ENCODE measurements at regions not wholly inside any gene's neighbourhood (a gene's known extent, or its start where the extent isn't known, plus 50 kb on each side); places are given as distances from the start of the nearest gene placed in this dataset.
A peak's percentile ranks its signal among the peaks of the same experiment; 100 is the strongest.

DNA sequence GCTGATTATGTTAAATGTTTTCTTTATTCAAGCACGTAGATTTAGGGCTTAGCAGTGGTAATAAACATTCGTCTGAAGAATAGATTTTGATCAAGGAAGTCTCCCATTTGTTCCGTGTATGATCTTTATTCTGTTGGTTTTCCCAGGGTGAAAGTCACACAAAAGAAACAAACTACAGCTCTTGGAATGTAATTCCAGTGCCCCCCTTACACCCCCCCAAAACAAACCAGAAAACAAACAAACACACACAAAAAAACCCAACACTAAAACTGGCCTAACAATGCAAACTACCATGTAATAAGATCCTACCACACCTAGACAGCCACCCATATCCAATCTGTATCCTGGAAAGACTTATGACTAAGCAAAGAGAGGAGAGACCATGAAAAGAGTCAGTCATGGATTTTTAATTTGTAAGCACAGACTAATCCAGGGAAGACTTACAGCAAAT is 196.2 kb upstream of the ELL2 start:
- no peak for DNase-seq

DNA sequence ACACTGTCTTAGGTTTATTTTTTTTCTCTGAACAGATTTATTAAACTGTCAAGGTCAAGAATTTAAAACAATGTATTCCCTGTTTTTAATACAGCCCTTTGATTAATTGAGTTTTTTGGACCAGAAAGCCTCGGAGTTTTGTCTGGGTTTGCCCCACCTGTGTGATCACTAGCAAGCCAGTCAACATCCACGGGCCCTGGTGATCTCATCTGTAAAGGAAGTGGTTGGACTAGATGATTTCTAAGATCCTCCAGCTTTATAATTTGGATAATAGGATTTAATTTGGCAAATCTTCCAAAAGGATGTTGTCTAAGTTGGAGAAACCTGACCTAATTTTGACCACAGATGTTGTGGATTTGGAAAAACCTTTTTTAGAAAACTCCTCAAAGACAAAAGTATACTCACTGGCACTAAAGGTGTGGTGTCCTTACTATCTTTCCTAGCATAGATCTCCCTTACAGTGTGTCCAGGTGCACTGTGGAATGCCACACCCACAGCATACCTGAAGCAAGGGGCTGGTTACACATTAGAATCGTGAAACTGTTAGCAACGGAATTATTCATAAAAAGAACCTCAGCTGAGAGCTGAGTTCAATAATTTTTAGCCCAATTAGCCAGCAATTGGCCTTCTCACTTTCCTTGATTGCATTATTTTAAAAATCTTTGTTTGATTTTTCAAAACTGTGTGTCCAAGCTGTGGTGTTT is 195.6 kb upstream of the ELL2 start:
- no peak for DNase-seq

DNA sequence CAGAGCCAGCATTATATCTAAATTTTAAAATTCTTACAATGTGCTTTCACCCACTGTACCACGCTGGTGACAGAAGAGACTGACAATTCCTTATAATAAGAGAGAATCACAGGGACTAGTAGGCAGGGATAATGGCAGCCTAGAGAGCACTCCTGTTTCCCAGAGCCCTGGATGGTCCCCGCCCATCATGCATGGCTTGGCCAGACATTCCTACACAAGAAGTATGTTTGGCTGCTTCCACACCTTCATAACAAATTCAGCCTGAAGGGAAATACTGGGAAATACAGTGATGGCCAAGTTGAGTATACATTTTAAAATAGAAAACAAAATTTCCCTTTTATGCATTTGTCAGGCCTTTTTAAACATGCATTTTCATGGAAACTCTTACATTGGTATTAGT is 193.5 kb upstream of the ELL2 start:
- DNase-seq, result no peak

DNA sequence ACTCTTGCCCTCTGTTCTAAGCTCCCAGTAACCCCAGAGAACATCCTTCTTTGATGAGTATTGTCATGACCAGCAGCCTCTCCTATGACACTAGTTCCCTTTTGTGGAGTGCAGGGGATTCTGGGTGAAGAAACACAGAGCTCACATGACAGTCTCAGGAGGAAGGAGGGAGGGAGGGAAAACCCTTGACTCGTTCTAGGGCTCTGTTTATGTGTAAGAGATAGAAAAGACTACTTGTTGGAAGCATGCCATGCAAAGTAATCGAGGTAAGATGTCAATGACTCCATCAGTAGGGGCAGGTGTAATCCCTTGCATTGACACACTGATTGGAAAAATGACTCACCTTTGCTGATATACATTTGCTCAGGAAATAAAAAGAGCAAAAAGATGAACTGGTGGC is 190.2 kb upstream of the ELL2 start:
- peak; percentile 78 for DNase-seq

DNA sequence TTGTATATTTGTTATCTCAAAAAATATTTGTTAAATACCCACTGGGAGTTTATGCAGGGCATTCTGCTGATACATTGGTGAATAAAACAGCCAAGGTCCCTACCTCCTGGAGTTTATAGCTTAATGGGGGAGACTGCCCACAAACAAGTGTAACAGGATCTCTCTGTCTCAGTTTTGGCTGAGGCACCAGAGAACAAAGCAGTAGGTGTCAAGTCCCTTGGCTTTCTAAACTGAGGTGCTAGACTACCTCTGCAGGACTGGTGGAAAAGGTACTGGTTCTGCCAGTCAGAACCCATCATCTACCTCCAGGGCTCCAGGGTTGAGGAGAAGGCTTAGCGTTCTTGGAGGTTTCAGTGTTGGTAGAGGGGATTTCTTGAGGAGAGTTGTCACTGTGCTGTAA is 188.4 kb upstream of the ELL2 start:
- DNase-seq, result no peak

DNA sequence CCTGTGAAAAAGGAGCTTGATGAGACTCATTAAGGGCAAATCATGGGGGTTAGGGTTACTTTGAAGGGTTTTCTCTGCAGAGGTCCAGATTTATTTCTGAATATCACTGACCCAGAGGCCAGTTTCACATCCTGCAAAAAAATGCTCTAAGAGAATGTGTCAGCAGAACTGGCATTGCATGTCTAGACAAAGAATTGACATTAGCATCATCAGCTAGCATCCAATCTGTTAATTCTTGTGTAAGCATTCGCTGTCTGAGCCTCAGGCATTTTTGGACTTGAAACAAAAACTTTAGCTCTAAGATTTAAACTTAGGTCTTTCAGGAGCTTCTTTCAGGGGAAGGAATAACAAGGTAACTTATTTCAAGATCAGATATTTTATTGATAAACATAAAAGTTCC is 187.9 kb upstream of the ELL2 start:
- DNase-seq, result peak; percentile 75

DNA sequence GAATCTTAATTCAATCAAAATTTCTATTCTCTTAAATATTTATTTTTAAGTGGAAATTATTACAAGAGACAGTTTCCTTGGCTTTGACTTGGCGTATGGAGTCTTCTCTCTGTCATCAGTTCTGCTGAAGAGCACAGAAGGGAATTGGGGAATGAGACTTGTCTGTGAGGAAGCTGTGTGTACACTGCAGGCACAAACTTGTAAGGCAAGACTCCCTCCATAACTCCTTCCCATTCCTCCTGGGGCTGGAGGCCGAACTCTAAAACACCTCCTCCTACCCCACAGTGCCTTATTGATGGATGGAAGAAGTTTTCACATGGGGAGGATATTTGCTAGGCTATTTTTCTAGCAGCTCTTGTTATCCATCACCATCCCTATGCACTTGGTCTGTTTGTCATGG is 187.4 kb upstream of the ELL2 start:
- no peak for DNase-seq

DNA sequence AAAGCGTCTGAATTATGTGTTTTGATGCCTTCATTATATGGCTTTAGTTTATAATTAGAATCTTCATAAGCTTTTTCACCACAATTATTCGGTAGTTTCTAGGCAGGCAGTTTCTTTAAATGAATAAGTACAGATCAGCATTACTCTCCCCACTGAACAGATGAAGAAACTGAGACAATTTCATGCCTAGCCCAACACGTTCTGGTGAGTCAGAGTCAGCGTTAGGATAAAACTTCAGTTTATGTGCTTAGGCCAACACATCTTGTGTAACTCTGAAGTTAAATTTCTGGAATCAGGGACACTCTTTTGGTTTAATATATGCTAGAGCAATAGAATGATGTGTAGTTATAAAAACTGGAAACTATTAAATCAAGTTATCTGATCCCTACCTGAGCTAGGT is 186.7 kb upstream of the ELL2 start:
- DNase-seq, result peak; percentile 34

DNA sequence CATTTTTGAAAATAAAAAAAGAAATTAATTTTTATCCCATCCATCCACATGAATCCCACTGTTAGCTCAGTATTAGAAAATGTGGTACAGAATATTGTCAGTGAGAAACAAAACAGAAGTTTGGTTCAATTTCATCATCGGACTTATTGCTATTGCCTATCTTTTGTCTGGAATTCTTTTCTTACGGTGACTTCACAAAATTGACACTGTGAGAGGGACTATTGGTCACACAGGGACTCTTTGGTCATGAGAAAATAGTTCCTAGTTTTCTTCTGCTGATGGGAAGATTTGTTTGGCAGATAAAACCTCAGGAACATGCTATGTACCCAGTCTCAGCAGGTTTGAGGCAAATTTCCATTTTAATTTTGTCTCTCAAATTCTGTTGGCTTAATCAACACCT is 186.2 kb upstream of the ELL2 start:
- DNase-seq, result peak; percentile 19

DNA sequence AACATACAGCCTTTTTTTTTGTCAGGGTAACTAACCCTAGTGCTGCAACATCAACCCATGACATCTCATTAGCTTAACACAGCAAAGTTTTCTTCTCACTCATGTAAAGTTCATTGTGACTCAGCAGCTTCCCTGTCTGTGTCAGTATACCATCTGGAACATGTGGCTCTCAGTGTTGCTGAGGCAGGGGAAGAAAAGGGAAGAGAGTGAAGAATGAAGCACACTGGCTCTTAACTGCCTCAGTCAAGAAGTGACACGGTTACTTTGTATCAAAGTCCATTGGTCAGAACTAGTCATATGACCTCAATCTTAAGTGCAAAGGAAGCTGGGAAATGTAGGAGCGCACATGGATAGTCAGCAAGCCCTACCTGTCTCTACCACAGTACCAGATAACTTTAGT is 185.0 kb upstream of the ELL2 start:
- peak; percentile 88 for DNase-seq

DNA sequence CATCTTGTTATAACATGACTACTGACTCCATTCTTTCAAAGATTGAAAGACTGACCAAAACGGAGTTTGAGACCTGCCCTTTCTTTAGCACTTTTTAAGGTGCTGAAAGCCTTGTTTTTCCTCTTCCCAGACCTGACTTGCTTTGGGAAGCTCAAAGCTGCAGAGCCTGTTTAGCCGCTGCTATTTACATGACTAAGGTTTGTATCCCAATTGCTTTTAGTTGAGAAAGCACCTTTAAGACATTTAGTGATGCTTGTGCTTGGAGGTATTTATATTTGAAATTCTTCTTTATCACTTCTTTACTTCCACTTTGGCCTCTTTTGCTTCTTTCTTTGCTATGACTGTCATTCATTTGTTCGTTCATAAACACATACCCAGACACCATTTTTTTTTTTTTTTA is 182.6 kb upstream of the ELL2 start:
- no peak for DNase-seq

DNA sequence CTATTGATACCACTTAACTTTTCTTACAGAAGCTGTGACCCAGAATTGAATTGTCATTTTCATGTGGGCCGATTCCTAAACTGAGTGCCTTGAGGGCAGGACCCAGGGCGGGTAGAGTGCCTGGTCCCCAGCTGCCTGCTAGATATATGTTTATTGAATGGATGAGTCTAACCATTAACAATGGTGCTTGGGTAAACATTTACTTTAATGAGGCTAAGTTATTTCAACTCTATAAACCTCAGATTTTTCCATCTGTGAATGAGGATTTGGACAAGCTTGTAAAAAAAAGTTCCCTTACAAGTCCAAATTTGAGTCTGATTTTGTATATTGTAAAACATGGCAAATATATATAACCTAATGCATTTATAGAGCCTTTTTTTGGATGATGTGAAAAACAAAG is 181.8 kb upstream of the ELL2 start:
- no peak for DNase-seq

DNA sequence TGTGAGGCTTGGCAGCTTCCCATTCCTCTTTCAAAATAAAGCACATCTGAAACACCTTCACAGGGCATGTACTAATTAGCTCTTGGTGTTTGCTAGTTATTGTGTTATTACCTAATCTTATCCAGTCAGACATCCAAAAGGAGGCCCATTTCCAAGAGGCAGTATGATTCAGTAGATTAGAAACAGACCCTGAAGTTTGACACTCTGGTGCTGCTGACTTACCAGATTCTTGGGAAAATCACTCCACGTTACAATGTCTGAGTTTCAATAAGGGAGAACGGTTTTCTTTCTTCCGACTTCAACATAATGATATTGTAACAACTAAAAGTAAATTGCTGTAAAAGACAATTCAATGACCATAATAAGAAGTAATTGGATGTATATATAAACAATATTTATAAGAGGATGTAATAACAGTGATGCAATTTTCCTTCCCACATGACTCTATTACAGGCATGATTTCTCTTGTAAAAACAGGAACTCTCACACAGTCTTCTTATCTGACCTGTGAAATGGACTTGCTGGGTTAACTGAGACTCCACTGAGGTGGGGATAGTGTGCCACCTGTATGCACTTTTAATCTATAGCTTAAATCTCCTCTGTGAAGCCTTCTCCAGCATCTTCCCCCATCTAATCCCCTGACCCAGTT is 181.3 kb upstream of the ELL2 start:
- DNase-seq, result peak; percentile 38

DNA sequence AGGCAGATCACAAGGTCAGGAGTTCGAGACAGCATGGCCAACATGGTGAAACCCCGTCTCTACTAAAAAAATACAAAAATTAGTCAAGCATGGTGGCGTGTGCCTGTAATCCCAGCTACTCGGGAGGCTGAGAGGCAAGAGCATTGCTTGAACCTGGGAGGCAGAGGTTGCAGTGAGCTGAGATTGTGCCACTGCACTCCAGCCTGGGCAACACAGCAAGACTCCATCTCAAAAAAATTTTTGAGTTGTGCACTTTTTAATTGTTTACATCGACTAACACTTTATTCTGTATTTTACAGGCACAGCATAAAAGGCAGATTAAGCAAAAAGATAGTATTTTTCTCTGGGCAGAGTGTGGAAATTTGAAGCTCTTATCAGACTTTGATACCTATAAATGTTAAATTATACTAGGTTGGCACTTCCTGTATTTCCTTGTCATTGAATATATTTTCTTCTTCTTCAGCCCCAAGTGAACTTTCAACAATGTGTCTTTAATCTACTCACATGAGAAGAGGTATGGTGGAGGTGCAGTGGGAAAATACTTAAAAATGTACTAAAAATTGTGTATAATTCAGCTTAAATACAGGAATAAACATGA is 180.6 kb upstream of the ELL2 start:
- DNase-seq, result no peak

DNA sequence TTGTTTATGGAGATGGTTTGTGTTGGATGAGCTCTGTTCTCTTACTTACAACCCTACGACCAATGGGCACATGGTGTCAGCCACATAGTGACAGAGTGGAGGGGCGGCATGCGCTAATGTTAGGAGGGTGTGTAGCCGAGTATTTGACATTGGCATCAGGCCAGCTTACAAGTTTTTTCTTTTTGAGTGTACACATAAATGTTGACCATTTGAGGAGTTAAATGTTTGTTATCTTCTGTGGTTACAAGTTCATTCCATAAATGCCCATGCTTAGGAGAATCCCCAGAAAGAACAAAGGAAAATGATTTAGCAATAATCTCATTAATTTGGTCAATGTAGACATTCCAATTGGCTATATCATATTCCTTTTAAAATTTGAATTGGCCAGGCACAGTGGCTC is 180.1 kb upstream of the ELL2 start:
- no peak for DNase-seq

DNA sequence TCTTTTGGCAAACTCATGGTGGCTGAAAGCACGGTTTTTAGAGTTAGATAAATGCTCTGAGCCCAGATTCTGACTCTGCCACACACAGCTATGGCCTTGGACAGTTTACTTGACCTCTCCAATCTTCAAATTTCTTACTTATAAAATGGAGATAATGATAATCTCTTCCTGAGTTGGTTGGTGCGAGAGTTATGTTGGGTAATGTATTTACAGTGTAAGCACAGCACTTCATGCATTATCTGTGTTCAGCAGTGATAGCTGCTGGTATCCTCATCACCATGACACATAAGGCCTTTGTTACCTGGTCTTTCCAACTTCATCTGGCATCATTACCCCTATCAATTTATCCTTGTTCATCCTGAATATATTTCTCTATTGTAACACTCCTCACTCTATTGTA is 178.8 kb upstream of the ELL2 start:
- DNase-seq, result no peak

DNA sequence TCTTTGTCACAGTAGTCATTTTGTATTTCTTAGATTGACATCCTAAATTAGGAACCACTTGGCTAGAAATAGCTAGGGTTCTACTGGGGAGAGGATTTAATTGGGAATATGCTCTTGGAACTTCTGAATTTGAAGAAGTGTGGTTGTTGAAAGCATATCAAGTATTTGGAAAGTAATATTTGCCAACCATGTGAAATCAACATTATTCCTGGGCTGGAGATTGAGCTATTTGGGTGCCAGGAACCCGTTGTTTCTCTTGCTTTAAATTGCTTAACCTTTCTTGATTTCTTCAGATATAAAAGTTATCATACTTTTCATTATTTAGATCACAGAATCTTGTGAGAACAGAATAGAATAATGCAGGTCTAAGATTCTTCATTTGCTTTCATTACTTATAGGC is 178.4 kb upstream of the ELL2 start:
- DNase-seq, result no peak

DNA sequence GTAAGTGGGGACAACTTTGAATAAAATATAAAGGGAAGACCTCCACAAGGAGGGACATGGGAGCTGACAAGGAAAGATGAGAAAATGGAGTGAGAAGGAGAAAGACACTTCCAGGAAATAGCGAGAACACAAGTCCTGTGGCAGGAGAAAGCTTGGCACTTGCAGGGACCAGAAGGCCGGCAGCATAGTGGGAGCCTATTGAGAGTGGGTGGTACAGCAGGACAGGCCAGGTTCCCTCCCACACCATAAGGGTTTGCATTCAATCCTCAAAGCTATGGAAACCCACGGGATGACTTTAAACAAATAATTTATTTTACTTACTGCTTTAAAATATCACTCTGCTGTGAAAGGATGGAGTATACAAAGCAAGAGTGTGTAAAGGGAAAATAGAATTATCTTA is 173.2 kb upstream of the ELL2 start:
- no peak for DNase-seq

DNA sequence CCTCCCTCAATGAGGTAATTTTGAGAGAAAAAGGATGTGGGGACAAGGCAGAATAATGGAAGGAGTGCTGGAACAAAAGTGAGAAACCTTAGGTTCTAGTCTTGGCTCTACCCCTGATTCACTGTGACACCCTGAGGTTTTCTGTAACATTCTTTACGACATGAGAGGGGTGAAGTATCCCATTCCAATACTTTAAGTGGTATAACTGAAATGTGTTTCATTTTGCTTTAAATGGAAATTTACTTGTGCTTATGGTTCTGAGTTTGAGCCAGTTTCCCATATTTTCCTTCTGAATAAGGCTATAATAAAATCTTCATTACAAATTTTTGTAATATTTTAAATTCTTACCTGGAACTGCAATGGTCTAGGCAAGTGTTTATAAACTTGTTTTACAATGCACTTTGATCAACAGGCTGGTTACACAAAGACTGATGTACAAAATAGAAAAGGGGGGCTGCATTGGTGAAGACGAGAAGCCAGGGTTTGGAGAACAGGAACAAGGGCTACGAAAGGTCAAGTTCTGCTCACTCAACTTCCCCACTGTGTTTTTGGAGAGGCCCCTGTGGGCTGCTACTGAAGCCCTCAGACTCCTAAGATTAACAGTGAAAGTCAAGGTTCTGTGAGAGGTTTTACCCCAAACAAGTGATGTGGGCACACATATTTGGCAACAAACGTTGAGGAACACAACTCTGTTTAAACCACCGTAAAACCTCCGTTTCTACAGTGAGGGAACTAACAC is 171.9 kb upstream of the ELL2 start:
- DNase-seq, result no peak

DNA sequence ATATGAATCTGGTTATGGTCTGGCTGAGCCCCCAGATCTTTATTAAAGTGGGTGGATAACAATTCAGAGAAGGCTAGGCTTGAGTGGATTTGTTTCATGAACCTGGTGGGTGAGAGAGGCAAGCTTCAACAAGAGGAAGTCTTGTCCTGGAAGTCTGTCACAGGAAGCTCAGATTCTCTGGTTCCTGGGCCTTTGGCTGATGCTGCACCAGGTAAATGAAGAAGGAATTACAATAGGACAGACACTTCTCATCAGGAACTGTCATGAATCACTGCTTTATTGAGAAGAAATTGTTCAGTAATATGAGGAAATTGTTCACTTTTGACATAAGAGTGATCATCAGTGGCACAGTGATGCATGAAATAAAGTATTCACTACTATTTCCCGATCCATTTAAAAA is 167.6 kb upstream of the ELL2 start:
- no peak for DNase-seq

DNA sequence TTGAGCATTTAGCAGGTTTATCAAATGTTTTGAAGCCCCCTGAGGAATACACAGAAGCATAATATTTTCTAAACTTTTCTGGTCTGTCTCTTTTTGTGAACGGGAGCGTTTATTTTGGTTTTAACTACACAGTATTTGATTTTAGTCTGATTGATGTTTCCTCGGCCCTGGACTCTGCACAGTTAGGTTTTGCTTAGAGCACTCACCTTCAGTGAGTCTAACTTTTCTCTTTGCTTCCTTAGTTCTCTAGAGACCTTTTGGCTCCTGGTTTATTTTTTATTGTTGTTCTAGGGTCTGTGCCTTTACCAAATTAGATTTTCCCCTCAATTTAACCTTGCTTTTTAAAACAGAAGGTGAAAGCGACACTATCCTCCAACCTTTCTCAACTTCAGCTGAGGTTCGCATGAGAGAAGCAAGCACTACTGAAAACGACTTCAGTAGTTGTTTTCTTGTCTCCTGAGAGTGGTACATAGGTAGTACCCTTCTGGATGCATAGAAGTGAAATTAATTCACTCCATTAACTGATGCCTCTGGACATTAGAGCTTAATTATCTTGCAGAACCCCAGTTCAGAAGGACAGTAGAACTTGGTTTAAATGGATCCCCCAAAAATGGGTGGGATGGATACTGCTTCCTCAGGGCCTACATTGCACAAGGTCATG is 166.7 kb upstream of the ELL2 start:
- DNase-seq, result no peak

DNA sequence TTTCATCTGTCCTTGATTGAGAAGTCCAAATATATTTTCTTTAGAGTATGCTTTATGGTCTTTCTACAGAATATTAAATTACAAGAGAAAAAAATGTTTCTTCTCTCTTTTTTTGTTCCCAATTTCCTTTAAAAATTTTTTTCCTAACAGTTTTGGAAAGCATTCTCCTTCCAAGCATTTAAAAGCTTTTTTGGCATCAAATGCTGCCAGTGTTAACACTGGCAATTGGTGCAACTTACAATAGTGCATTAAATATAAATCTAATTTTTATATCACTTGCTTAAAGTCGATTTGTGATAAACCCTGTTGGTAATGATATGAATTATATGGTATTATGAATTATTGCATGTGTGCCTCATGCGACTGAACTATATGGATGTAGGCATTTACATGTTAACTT is 165.9 kb upstream of the ELL2 start:
- DNase-seq, result no peak

DNA sequence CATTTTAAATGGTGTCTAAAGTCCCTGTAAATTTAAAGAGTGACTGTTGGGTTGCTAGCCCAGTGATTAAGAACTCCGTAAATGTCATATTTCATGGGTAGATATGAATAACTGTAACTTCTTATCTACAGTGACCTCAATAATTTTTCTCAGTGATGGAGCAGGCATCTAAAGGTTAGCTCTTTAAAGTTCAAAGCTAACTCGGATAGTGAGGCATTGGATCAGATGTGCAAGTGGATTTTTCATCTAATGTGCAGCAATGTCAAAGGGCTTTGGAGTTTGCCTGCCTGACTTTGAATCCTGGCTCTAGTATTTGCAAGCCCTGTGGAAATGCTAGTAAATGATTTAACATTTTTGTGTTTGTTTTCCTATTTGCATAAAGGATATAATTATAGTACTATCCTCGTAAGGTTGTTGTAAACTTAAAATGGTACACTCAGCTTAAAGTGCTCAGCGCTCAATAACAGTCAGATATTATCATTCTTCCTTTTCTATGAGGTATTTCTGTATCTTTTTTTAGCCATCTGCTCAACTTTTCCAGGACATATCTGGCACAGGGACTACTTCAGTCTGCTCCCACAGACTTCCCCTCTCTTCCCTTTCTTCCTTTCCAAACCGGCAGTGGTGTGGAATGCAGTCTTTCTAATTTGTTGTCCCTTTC is 163.7 kb upstream of the ELL2 start:
- DNase-seq, result no peak
